H54 (cell line): ENCODE measurements at regions not wholly inside any gene's neighbourhood (a gene's known extent, or its start where the extent isn't known, plus 50 kb on each side); places are given as distances from the start of the nearest gene placed in this dataset.
"Not testable (repeated sequence)": the region's sequence is repeated elsewhere in the genome, so short reads cannot be mapped to it uniquely, and the experiment has no call there.

Experiments used
- DNase-seq: peaks from one replicate; pipeline ENCODE4 v3.0.0; 2011; ENCODE audit warnings: low spot score, mixed read lengths; ENCODE audit not compliant: insufficient read length
- FAIRE-seq: peaks from 3 replicates; lab custom pipeline; 2011; peaks lifted over from hg19 to GRCh38; lab: Jason Lieb, UNC
- POLR2A ChIP-seq: IDR thresholded peaks from 2 replicates; pipeline ENCODE4 v1.6.1; 2011; ENCODE audit warnings: low read depth, mild to moderate bottlenecking, low read length

DNA sequence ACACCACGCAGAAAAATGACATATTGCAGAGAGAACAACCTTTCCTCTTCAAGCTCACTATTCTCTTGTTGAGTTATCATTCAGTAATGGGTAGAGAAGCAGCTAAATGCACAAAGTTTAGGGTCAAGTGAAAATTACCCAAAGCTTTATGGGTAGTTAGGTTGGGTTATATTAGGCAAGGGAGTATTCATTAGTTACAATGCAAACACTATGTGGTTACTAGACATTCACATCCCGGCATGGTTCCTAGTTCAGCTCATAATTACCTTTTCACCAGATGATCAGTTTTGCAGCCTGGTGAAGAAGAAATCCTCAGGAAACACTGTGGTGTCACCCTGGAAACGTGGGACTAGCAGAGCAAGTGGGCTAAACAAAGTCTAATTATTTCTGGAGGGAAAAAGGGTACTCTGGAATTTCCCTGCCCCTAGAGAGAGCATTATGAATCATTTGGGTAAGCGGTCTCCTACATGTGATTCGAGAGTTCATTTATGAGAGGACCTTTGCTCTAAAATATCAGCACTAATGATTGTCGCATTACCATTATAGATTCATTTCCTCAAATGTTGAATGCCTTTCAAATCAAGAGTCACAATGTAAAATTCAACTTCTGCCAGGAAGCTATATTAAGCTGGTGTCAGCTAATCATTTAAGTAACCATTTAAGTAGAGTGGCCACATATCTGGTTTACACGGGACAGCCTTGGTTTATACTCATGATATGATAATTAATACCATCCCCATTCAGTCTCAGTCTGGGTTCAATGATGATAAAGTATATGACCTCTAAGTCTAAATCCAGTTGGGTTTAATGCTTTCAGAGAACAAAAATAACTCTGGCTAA is 1208.0 kb downstream of the DIAPH3 start:
- DNase-seq (no peak), FAIRE-seq (no peak)
- TF ChIP-seq POLR2A = no peak

DNA sequence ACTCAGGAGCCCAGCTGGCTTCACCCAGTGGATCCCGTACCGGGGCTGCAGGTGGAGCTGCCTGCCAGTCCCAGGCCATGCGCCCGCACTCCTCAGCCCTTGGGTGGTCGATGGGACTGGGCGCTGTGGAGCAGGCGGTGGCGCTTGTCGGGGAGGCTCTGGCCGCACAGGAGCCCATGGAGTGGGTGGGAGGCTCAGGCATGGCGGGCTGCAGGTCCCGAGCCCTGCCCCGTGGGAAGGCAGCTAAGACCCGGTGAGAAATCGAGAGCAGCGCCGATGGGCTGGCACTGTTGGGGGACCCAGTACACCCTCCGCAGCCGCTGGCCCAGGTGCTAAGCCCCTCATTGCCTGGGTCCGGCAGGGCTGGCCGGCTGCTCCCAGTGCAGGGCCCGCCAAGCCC is 1205.6 kb downstream of the DIAPH3 start:
- DNase-seq, FAIRE-seq: not testable (repeated sequence)

DNA sequence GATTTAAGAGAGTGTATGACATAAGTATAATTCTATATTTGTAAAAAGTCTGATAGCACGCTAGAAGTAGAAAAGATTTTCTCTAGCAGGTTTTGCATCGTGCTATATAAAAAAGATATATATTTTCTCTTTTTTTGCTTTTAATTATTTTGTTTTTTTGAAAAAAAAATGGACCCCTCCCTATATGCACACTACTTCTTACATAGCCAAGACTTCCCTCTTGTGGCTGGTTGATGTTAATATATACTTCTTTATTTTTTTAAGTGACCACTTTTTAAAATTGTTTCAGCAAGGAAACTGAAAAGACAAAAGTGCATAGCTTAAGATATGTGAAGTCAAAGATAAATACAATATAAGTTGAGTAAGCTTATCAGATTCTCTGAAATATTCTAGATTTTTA is 1202.8 kb downstream of the DIAPH3 start:
- no peak for DNase-seq
- no peak for TF ChIP-seq POLR2A
- FAIRE-seq = no peak

DNA sequence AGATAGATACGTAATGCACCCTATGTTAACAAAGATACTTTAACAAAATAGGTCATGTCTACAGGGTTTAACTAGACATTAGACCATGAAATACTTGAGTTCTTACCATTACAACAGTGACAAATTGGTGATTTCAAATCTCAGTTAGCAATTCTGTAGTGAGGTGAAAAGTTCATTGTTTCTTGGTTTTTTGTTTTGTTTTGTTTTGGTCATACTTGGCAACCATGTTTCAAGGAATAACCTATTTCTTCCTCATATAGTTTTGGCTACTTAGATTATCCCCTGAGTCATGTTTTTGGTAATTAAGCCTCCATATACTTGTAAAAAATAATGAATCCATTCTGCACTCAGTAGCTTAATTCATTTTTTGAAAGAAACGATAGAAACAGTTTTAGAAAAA is 1200.4 kb downstream of the DIAPH3 start:
- FAIRE-seq = no peak
- no peak for TF ChIP-seq POLR2A
- DNase-seq = no peak

DNA sequence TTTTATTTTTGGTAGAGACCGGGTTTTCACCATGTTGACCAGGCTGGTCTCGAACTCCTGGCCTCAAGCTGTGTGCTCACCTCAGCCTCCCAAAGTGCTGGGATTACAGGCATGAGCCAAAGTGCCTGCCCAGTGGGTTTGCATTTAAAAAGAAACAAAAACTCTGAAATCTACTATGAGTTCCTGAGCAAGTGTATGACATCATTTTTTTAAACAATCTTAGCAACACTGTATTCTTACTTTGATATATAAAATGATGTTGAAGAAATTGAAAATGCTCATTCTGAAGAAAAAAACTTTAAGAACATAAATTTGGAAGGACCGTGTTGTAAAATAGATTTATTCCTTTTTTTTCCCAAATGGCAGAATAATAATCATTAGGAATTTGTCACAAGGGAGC is 1199.7 kb downstream of the DIAPH3 start:
- DNase-seq (no peak), FAIRE-seq (no peak)
- TF ChIP-seq POLR2A = no peak

DNA sequence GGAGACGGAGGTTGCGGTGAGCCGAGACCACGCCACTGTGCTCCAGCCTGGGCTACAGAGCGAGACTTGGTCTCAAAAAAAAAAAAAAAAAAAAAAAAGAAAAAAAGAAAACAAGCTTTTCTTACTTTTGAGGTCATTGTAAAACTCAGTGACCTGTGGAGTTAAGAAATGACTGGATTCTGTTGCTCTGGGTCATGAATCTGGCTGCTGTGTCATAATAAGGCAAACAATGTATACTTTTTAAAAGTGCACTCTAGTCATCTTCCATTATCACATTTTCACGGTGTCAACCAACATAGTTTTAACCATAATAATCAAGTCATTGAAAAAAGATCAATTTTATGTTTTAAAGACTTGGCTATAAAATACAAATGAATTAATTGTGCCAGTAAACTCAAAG is 1186.6 kb downstream of the DIAPH3 start:
- DNase-seq (no peak), FAIRE-seq (no peak)
- no peak for TF ChIP-seq POLR2A

DNA sequence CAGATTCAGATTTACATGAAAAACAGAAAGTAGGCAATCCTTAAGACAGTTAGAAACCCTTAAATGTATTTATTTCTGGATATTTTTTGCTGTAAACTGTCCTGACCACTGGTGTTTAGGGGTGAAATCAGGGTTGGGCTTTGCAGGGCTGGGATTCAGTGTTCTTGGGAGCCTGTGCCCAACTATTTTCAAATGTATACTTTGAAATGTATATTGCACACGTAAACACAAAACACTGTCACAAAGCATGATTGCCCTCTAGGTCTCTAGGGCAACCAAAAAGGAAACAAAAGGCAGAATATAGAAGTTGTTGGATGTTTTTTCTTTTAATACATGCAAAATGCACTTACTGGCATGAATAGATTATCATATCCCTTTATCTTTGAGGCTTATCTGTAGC is 1185.4 kb downstream of the DIAPH3 start:
- no peak for TF ChIP-seq POLR2A
- FAIRE-seq (no peak), DNase-seq (no peak)

DNA sequence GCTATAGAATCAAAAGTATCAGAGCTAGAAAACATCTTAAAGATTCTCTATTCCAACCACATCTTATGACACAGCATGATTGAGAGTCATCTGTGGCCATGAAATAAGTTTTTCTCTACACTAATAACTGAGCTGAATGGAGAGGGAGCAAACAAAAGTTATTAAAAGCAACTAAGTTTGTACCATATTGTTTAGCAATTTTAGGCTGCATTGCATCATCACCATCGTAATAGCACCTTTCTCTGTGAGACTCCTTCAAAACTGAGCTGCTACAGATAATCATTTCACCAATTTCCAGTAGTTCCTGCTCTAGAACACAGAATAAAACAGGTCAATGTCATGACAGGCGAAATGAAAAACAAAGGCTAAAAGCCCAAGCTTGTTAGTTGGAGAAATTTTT is 1183.9 kb downstream of the DIAPH3 start:
- FAIRE-seq (no peak), DNase-seq (no peak)
- TF ChIP-seq POLR2A = no peak

DNA sequence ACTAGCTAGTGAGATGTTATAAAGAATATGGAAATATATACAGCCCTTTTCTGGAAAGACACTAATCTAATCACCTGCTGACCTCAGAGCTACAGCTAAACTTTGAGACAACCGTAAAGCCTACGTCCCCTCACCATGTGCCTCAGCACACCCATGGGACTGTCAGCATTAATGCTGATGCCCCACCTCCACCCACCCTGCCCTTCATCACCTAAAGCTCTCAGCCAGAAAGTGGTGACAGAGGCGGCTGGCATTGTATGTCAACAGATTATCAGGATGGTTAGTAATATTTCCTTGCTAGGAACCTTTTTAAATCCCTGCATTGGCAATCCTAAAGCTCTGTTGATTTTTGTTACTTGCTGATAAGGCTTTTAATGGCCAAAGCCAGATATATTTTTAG is 1177.9 kb downstream of the DIAPH3 start:
- TF ChIP-seq POLR2A = no peak
- DNase-seq (no peak), FAIRE-seq (no peak)

DNA sequence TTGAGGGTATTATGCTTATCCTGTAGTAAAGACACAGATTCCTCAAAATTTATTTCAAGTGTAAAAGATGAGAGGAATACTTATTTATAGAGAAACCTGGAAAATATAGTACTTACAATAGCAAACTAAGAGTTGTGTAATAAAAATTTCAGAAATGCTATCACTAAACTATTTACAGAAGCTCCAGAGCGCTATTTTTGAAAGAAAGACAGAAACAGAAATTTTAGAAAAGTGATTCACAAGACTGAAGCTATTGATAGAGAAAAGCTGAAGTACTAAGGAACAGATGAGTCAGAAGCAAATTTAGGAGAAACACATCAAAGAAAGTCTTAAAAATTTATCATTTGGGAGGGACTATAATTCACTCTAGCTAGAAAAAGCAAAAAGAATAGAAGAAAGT is 1174.2 kb downstream of the DIAPH3 start:
- FAIRE-seq = no peak
- TF ChIP-seq POLR2A = no peak
- no peak for DNase-seq

DNA sequence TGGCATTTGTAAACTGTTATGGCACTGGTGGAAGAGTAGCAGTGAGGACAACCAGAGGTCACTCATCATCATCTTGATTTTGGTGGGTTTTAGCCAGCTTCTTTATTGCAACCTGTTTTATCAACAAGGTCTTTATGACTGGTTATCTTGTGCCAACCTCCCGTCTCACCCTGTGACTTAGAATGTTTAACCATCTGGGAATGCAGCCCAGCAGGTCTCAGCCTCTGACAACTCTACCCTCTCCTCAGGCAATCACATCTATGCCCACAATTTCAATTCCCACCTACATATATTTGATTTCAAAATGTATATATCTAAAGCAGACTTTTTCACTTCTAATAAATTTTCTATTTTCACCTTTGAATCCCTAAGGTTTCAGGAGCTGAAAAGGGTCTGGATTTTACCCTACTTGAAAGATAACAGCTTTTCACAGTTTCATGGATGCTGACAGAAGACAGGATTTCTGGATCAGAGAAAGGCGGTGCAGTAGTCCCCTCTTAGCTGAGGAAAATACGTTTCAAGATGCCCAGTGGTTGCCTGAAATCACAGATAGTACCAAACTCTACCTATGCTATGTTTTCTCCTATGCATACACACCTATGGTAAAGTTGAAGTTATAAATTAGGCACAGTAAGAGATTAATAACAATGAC is 1171.8 kb downstream of the DIAPH3 start:
- FAIRE-seq = no peak
- DNase-seq = no peak
- TF ChIP-seq POLR2A = no peak

DNA sequence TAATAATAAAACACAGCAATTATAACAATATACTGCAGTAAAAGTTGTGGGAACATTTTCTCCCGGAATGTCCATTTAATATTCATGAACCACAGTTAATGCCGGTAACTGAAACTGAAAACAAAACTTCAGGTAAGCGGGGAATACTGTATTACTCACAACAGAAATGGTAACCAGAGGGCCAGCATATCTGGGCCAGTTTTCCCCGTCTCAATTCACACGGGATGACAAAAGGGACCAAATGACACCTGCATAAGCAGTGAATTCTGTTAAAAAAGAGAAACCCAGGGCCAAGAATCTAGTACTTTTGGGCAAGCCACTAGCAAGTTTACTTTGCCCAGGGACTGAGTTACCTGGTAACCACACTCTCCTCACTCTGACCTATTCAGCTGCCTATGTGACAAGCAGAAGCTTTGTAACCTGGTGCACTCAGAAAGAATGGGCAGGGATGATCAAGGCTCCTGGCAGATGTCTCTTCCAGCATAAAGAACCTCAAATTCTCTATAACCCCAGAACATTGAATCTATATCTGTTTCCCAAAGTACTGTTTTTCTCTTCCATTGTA is 1171.2 kb downstream of the DIAPH3 start:
- FAIRE-seq = no peak
- no peak for DNase-seq
- TF ChIP-seq POLR2A = no peak

DNA sequence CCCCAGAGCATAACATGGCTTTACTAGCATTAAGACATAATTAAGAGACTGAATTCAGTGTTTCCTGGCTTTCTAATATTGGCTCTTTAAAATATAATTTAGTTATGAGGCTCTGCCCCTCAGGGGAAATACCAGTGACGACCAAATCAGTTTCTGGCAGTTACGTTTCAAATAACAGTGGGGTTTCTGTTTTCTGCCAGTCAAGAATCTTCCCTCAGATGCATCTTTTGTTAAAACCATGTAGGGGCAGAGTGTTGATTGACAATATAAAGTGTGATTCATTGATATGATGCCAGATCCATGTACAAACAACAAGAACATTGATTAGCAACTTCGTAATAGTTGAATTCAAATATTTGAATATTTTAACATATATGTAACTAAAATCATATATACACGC is 1169.7 kb downstream of the DIAPH3 start:
- no peak for DNase-seq
- no peak for TF ChIP-seq POLR2A
- FAIRE-seq = no peak

DNA sequence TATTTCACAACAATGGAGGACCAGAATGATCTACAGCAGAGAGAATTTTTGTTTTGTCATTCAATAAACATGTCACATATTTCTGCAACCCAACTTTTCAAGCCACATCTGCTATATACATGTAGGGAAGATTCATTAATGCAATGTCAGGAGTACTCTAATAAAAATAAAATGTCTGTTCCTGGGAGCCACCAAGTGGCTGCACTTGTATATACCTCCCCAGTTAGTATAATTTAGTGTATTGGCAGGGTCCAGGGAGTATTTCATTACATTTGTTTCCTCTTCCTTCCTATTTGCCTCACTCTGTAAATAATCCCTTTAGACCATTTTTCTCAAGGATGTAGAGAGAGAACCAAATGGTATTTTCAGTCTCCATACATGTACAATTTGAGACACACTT is 1169.0 kb downstream of the DIAPH3 start:
- TF ChIP-seq POLR2A = no peak
- DNase-seq (no peak), FAIRE-seq (no peak)

DNA sequence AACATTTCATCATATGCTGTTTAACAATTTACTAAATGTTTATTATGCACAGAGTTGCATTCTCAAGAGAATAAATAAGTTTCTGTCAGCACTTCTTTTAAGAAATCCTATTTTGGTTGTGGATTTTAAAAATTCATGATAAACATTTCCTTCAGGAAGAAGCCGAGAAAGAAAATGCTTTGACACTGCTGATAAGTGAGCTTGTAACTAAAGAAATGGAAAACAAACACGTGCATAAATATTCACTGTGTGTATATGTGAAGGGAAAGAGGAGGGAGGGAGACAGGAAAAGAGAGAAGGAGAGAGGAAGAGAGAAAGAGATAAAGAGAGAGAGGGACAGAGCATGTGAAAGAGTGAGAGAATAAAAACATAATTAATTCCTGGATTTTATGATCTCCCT is 1165.0 kb downstream of the DIAPH3 start:
- no peak for TF ChIP-seq POLR2A
- DNase-seq = no peak
- no peak for FAIRE-seq

DNA sequence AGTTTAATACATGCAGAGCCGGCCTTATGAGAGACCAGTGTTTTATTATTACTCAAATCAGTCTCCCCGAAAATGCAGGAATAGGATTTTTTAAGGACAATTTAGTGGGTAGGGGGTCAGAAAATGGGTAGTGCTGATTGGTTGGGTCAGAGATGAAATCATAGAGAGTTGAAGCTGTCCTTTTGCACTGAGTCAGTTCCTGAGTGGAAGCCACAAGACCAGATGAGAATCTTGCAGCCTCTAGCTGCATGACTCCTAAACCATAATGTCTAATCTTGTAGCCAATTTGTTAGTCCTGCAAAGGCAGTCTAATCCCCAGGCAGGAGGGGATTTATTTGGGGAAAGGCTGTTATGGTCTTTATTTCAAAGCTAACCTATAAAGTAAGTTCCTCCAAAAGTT is 1163.9 kb downstream of the DIAPH3 start:
- FAIRE-seq (no peak), DNase-seq (no peak)
- no peak for TF ChIP-seq POLR2A
